ENCODE measurements at regions not wholly inside any gene's neighbourhood (a gene's known extent, or its start where the extent isn't known, plus 50 kb on each side); places are given as distances from the start of the nearest gene placed in this dataset.

GRCh38 chr1:74835051-74835450 lies 102.1 kb downstream of the TYW3 start:
- TF ChIP-seq POLR2A (conservative IDR thresholded peaks at IDR 0.05) (no peak), CREM (IDR thresholded peaks at IDR 0.05; ENCODE audit: low read depth) (no peak), REST (IDR thresholded peaks at IDR 0.05; ENCODE audit: borderline replicate concordance) (no peak), REST (CRISPR knock-in tag; IDR thresholded peaks at IDR 0.05; ENCODE audit: low read depth) (no peak), JUND (IDR thresholded peaks at IDR 0.05; ENCODE audit: borderline replicate concordance, low read depth, low read length) (no peak), JUND (tag; IDR thresholded peaks at IDR 0.05; ENCODE audit: borderline replicate concordance, low read depth, low read length) (no peak), KAT7 (CRISPR knock-in tag; IDR thresholded peaks at IDR 0.05; ENCODE audit: borderline replicate concordance) (no peak), CTCF (IDR thresholded peaks at IDR 0.05 in 2 of 3, conservative IDR thresholded peaks at IDR 0.05 in 1 of 3; ENCODE audit: insufficient read depth in 2 of 3, low read depth in 1 of 3, low read length in 3 of 3) (no peak)

Measured in K562 (cell line).